Kidney (tissue), 13 donors: ENCODE measurements at regions not wholly inside any gene's neighbourhood (a gene's known extent, or its start where the extent isn't known, plus 50 kb on each side); places are given as distances from the start of the nearest gene placed in this dataset.
A peak's percentile ranks its signal among the peaks of the same experiment; 100 is the strongest.

Experiments used
- DNase-seq, 5 donors: peaks; one replicate each; pipeline ENCODE4 v3.0.0-alpha.2; 2013 to 2020
- FAIRE-seq: peaks from 2 replicates; lab custom pipeline; 2012; peaks lifted over from hg19 to GRCh38; lab: Jason Lieb, UNC
- H3K27ac ChIP-seq, 2 donors: one replicate each; pipeline ENCODE4 v1.7.0; 2013; ENCODE audit warnings: low read depth in 2 of 2, low read length in 2 of 2, inconsistent platforms in 1 of 2
- H3K27me3 ChIP-seq: one replicate; pipeline ENCODE4 v1.7.1; 2013; ENCODE audit warnings: low read length, inconsistent platforms; ENCODE audit not compliant: control insufficient read depth, insufficient read depth
- H3K36me3 ChIP-seq, 3 donors: one replicate each; pipeline versions ENCODE4 v1.7.0 to v1.7.1; 2013; ENCODE audit warnings: low read length in 3 of 3, control low read depth in 1 of 3, inconsistent platforms in 1 of 3; ENCODE audit not compliant: insufficient read depth in 3 of 3, control insufficient read depth in 2 of 3
- H3K4me1 ChIP-seq, 3 donors: one replicate each; pipeline versions ENCODE4 v1.7.0 to v1.7.1; 2013; ENCODE audit warnings: low read length in 3 of 3, inconsistent platforms in 1 of 3, low read depth in 1 of 3; ENCODE audit not compliant: control insufficient read depth in 2 of 3, insufficient read depth in 2 of 3
- H3K4me3 ChIP-seq, 3 donors: one replicate each; pipeline versions ENCODE4 v1.7.0 to v1.8.1; 2013; ENCODE audit warnings: low read length in 3 of 3, control low read depth in 1 of 3, inconsistent platforms in 1 of 3
- H3K9ac ChIP-seq, 3 donors: one replicate each; pipeline versions ENCODE4 v1.7.0 to v1.7.1; 2013; ENCODE audit warnings: low read length in 3 of 3, control low read depth in 1 of 3, inconsistent platforms in 1 of 3
- H3K9me3 ChIP-seq, 3 donors: one replicate each; pipeline versions ENCODE4 v1.7.0 to v1.7.1; 2013; ENCODE audit warnings: low read length in 3 of 3, control low read depth in 1 of 3, inconsistent platforms in 1 of 3; ENCODE audit not compliant: control insufficient read depth in 2 of 3, insufficient read depth in 1 of 3
- CTCF ChIP-seq: IDR thresholded peaks from 3 replicates; pipeline ENCODE4 v1.5.1; 2012; ENCODE audit warnings: mild to moderate bottlenecking, moderate library complexity, borderline replicate concordance; ENCODE audit not compliant: insufficient read depth; ENCODE audit errors: extremely low read depth
- intact Hi-C: fragments of 100-400 bp; cut with DNase I; formaldehyde crosslinking; loops from one replicate; pipeline ENCODE4 v1.11.1; 2022
- donor health status: control.
- donor health status: control.
- donor health status: control.
- donor health status: control.
- donor health status: control.
- donor health status: DM: yes; HTN: yes; CAD: no.
- donor health status: Normal renal cell carcinoma (clear cell type).

- H3K36me3 ChIP-seq: no peaks in the 10 kb centered on the region
- no peaks in the 10 kb centered on the region for H3K9me3 ChIP-seq
- peaks cover 0 to under 1% (median 0%) of the 10 kb centered on the region in 3 donors for H3K4me1 ChIP-seq
- no peak overlapping the region for H3K9ac ChIP-seq
- H3K27me3 ChIP-seq: no peaks in the 10 kb centered on the region
- H3K27ac ChIP-seq: no peak overlapping the region
- TF ChIP-seq CTCF: no peak
- H3K4me3 ChIP-seq: no peak overlapping the region
- intact Hi-C loops: no loop called here
- no peak for DNase-seq
- FAIRE-seq: no peak
Measured at GRCh38 chr5:145056800-145057199, 778.3 kb downstream of the PRELID2 start.

GRCh38 chr5:145050181-145050580 lies 785.0 kb downstream of the PRELID2 start:
- DNase-seq (peak in 2 of 5 donors; percentile 30 to 59), FAIRE-seq (no peak)
- Histone ChIP-seq H3K9ac (no peak overlapping the region), H3K36me3 (no peaks in the 10 kb centered on the region), H3K9me3 (no peaks in the 10 kb centered on the region), H3K4me1 (no peaks in the 10 kb centered on the region), H3K27ac (peak overlapping the region in 1 of 2 donors; percentile 7), H3K27me3 (no peaks in the 10 kb centered on the region), H3K4me3 (no peak overlapping the region)
- TF ChIP-seq CTCF: no peak
- intact Hi-C loops: no loop called here

DNA sequence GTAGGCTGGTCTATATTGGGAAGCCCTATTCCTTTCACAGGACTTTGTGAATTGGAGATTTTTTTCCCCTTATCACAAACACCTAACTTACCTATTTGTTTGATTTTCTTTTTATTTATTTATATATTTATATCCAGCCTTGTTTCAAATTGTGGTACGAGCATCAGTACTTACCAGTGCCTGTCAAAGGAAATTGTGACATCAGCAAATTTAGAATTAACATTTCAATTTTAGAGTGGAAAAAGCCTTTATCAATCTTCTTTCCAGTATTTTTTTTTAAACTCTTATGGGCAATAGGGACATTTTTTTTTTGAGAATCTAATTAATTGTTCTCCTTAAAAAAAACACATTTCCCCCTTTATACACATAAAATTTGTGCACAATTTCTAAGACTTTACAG lies 790.2 kb downstream of the PRELID2 start:
- intact Hi-C loops: no loop called here
- DNase-seq (no peak), FAIRE-seq (no peak)
- TF ChIP-seq CTCF: no peak
- H3K4me3 ChIP-seq: no peak overlapping the region
- H3K36me3 ChIP-seq: no peaks in the 10 kb centered on the region
- H3K27ac ChIP-seq: no peak overlapping the region
- H3K9ac ChIP-seq: no peak overlapping the region
- no peaks in the 10 kb centered on the region for H3K4me1 ChIP-seq
- no peaks in the 10 kb centered on the region for H3K27me3 ChIP-seq
- no peaks in the 10 kb centered on the region for H3K9me3 ChIP-seq

DNA sequence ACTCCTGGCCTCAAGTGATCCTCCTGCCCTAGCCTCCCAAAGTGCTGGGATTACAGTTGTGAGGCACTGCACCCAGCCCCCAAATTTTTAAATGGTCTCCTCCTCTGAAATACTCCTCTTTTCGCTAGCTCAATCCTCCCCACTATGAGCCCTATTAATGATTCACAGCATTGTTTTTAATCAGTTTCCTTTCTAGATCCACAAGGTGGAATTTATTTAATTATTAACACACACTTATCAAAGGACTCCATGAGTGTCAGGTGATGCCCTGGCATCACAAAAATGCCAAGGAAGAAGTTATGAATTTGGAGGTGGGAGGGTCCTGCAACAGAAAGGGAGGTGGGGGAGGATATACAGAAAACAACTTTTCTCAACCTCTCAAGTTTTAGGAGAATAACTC lies 806.5 kb downstream of the PRELID2 start:
- no peak for FAIRE-seq

More for the DNA sequence above, 806.5 kb downstream of the PRELID2 start:
- H3K9me3 ChIP-seq: no peaks in the 10 kb centered on the region
- H3K4me3 ChIP-seq: no peak overlapping the region
- TF ChIP-seq CTCF: no peak
- intact Hi-C loops: no loop called here
- H3K4me1 ChIP-seq: peaks cover 0 to 6% (median 3%) of the 10 kb centered on the region in 3 donors
- H3K27ac ChIP-seq: peak overlapping the region in 1 of 2 donors; percentile 16
- H3K36me3 ChIP-seq: no peaks in the 10 kb centered on the region
- peak in 1 of 5 donors; percentile 19 for DNase-seq
- no peak overlapping the region for H3K9ac ChIP-seq
- no peaks in the 10 kb centered on the region for H3K27me3 ChIP-seq
